Smooth muscle cell of the brain vasculature (primary cell): ENCODE measurements at regions not wholly inside any gene's neighbourhood (a gene's known extent, or its start where the extent isn't known, plus 50 kb on each side); places are given as distances from the start of the nearest gene placed in this dataset.

Source experiments
- DNase-seq: peaks from one replicate; pipeline ENCODE4 v3.0.0-alpha.2; 2012; ENCODE audit warnings: low read depth, low spot score

GRCh38 chr6:23412770-23413169 is 713.2 kb upstream of the NRSN1 start:
- no peak for DNase-seq

DNA sequence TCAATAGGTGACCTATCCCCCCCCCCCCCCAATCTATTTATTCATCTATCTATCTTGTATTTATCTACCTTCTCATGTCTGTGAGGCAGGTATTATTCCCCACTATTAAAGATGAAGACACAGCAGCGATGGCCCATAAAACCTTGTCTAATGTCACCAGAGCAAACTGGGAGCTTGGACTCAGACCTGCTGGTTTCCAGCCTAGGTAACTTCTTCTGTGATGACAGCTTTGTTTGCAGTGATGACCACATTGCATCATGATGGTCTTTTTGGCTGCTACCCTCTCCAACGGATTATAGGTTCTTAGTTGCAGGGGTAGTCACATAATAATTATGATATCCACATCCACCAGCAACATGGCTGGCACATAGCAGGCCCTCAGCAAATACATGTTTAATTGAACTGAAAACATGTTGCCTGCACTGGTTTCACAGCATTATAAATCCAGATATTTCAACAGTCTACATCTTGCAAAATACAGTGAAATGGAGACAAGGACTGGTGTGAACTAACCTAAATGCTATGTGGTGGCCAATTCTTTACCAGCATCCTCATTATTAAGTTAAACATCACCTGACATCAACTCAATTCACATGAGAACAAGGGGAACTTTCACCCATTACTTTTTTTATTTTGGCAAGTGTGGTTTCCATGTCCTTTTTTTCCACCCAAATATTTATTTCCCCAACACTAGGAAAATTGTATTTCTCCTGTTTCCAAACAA is 712.5 kb upstream of the NRSN1 start:
- DNase-seq = no peak

- peak; percentile 21 for DNase-seq
Observed at GRCh38 chr6:23414051-23414445, 712.0 kb upstream of the NRSN1 start.

- no peak for DNase-seq
Observed at GRCh38 chr6:23414922-23415321, 711.1 kb upstream of the NRSN1 start.

GRCh38 chr6:23415819-23416427 is 710.1 kb upstream of the NRSN1 start:
- no peak for DNase-seq

DNA sequence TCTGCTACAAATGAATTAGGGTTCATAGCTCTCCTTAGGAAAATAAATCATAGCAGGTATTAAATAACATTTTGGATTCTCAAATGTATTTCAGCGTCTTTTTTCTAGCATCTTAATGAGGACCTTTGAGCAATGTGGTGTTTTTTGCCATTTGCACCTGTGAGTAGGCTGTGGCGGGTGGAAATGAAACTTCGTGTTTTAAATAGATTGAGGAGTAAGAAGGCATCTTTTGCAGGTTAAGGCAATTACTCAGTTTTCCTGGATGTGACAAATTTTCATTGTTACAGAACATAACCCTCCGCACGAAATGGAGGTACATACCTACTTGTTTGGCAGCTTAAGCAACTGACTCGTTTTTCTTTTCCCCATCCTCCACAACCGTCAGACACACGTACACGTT is 708.9 kb upstream of the NRSN1 start:
- DNase-seq = no peak

DNA sequence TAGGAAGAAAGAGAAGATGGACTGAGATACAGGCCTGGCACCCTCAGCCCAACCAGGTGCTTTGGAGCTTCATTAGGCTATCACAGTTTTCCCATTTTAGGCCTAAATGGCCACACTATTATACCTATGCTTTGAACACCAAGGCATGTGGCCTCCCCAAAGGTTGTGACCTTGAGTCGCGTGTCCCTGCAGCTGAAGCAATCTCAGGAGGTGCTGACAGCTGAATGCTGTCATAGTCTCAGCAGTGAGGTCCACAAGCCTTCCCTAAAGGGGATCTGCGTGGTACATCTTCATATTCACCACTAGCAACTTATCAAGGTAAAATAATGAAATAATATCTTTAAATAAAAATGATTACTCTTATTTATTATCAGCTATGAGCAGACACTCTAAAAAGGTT is 707.9 kb upstream of the NRSN1 start:
- no peak for DNase-seq

- DNase-seq = no peak
Observed at GRCh38 chr6:23419046-23419445, 707.0 kb upstream of the NRSN1 start.

- DNase-seq = no peak
Observed at GRCh38 chr6:23420659-23421350, 705.2 kb upstream of the NRSN1 start.

DNA sequence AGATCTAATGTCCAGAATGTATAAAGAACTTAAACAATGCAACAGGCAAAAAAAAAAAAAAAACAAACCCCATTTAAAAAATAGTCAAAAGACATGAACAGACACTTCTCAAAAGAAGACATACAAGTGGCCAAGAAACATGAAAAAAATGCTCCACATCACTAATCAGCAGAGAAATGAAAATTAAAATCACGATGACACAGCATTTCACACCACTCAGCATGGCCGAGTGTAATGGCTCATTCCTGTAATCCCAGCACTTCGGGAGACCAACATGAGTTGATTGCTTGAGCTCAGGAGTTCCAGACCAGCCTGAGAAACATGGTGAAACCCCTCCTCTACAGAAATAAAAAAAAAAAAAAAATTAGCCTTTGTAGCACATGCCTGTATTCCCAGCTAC is 701.4 kb upstream of the NRSN1 start:
- no peak for DNase-seq

DNA sequence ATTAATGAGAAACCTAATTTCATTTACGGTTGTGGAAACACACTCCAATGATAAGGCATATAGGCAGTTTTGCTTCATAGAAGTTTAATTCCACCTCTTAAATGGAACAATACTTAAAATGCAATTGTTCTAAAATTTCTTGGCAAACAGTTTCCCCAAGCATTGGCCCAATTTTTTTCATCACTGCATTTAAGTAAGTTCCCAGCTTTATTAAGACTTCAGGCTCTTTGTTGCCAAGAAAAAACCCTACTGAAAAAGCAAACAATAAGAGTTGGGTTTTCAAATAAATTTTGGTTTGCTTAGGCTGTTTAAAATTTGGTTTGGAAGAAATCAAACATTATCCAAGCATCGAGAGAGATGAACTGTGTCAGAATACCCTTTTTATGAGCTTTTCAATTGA is 690.9 kb upstream of the NRSN1 start:
- DNase-seq = no peak

GRCh38 chr6:23435798-23436197 is 690.2 kb upstream of the NRSN1 start:
- DNase-seq = no peak

DNA sequence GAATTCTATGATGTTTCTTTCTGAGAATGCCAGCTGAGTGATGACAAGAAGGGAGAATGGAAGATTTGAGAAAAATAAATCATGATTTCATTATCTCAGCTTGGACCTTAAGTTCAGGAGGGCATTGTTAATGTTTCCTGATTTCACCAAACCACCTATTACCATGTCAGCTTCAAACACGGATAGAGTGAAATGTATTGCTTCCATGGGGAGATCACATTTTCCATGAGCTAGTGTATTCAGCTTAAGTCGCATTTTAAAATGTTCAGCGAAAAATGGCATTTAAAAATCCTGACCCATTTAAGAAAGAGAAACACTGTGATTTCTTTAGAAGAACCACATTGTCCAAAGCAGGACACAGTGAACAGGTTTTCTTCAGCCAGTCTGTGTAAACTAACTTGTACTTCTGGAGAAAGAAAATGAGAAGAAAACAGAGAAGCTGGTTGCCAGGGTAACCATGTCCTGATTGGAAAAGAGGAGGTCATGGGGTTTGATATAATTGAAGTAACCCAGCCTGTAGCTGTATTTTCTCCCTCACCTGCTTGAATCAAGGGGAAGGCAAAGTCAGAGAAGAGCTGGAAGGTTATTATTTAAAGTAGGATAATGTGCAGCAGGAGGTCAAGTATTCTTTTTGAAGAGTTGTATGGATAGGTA is 684.1 kb upstream of the NRSN1 start:
- no peak for DNase-seq

- no peak for DNase-seq
Observed at GRCh38 chr6:23445157-23445710, 680.8 kb upstream of the NRSN1 start.

- DNase-seq = peak; percentile 39
Observed at GRCh38 chr6:23446469-23446967, 679.5 kb upstream of the NRSN1 start.

DNA sequence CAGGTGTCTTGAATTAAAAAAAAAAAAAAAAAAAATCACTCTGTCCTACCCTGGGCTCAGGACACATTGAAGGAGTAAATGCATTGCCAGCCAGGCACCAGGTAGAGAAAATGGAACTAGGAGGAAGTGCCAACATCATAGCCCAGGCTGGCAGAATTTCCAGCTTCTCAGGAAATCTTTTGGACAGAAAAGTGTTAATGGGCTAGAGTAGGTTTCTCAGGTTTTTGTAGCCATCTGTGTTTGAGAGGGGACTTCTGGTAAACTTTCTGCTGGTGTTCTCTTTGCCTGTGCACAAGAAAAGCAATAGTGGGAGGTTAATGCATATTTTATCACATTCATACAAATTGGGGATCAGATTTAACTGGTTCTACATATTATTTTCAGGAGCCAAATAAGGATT is 678.3 kb upstream of the NRSN1 start:
- DNase-seq = no peak

DNA sequence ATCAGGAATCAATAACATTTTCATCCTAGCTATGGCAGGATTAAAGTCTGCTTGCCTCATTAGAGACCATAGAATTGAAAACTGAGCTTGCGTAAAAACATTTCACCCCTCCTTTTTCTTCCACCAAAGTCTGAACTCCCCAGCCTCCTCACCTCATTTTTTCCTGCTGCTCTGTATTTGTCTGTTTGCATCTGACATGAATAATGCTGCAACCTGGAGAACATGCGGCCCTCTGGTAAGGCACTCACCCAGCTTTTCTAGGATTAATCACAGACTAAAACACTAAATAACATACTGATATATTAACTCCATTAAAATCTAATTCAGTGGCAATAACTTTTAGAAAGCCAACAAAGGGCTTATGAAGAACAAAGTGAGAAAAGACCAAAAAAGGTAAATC is 677.7 kb upstream of the NRSN1 start:
- DNase-seq = no peak

DNA sequence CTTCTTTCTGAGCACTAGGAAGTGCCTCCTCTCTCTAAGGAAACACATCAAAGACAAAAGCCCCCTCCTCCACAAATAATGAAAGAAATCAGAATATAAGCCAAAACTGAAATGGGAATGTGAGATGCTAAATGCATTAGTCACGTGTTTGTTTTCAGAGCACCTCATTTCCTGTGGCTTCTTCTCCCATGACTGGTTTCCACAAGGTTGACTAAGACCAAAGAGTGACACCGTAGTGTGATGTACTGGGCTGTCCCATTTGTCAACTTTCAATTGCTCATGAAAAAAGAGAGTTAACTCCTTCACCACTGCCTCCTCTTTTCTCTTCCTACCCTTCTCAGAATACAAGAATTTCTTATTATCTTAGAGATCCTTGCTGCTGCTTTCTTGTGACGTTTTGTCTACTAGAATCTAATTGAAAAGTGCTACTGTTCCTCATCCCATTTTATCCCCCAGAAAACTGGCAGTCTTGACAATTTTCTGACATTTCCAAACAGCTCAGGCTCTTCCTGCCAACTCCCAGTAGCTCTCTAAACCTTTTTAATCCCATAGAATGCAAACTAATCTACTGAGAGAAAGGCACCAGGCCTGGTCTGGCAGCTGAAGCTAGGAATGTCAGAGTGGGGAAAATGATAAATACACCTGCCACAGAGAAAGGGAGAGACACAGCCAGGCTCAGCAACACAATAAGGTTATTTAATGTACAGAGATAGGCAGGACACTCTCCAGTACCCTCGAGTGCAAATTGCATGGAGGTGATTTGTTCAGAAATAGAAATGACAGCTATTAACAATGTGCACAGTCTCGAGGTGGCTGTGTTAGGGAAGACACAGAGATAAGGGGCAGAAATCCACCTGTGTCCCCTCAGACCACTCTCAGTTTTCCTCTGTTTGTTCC is 671.7 kb upstream of the NRSN1 start:
- DNase-seq = no peak

GRCh38 chr6:23455754-23456153 is 670.3 kb upstream of the NRSN1 start:
- DNase-seq = no peak

- no peak for DNase-seq
Observed at GRCh38 chr6:23456396-23456795, 669.6 kb upstream of the NRSN1 start.

GRCh38 chr6:23457321-23457720 is 668.7 kb upstream of the NRSN1 start:
- no peak for DNase-seq
